Upper lobe of left lung (tissue), 6 donors: ENCODE measurements at regions not wholly inside any gene's neighbourhood (a gene's known extent, or its start where the extent isn't known, plus 50 kb on each side); places are given as distances from the start of the nearest gene placed in this dataset.
A peak's percentile ranks its signal among the peaks of the same experiment; 100 is the strongest.
"Not testable (repeated sequence)": the region's sequence is repeated elsewhere in the genome, so short reads cannot be mapped to it uniquely, and the experiment has no call there.

Experiments
- ATAC-seq, 2 donors: fragments of 200-7000 bp; cut with Tn5 transposase; one replicate each; pipeline ENCODE4 v1.9.1; 2022; ENCODE audit warnings: mild to moderate bottlenecking in 2 of 2, moderate library complexity in 2 of 2; ENCODE audit not compliant: low FRiP score in 2 of 2
- DNase-seq, 2 donors: peaks; one replicate each; pipeline ENCODE4 v3.0.0-alpha.2; 2019 to 2020
- H3K27ac ChIP-seq, 4 donors: fragments of 200-600 bp; sonication (generic); one replicate each; pipeline ENCODE4 v1.5.1; 2016 to 2019
- H3K27me3 ChIP-seq, 4 donors: fragments of 200-600 bp; sonication (generic); one replicate each; pipeline ENCODE4 v1.5.1; 2017 to 2019
- H3K36me3 ChIP-seq, 4 donors: fragments of 200-600 bp; sonication (generic); one replicate each; pipeline ENCODE4 v1.5.1; 2016 to 2019
- H3K4me1 ChIP-seq, 4 donors: fragments of 200-600 bp; sonication (generic); one replicate each; pipeline ENCODE4 v1.5.1; 2018 to 2019
- H3K4me3 ChIP-seq, 4 donors: fragments of 200-600 bp; sonication (generic); one replicate each; pipeline ENCODE4 v1.5.1; 2017 to 2019; ENCODE audit warnings: mild to moderate bottlenecking in 2 of 4, moderate library complexity in 1 of 4
- H3K9me3 ChIP-seq, 4 donors: fragments of 200-600 bp; sonication (generic); one replicate each; pipeline ENCODE4 v1.5.1; 2018 to 2019
- EP300 ChIP-seq, 4 donors: sonication (generic); formaldehyde crosslinking; IDR thresholded peaks; one replicate each; pipeline ENCODE4 v1.5.1; 2017; ENCODE audit warnings: antibody characterized with exemption in 4 of 4, control low read depth in 2 of 4
- POLR2A ChIP-seq, 4 donors: fragments of 450-650 bp; IDR thresholded peaks; one replicate each; pipeline ENCODE4 v1.5.1; 2016 to 2017; ENCODE audit warnings: antibody characterized with exemption in 4 of 4, mild to moderate bottlenecking in 2 of 4
- POLR2AphosphoS5 ChIP-seq, 2 donors: sonication (generic); formaldehyde crosslinking; IDR thresholded peaks; one replicate each; pipeline ENCODE4 v1.5.1; 2017; ENCODE audit warnings: antibody characterized with exemption in 2 of 2
- WGBS, 2 donors: methylation state at CpG; one replicate each; pipeline ENCODE4 v1.1.5; 2017 to 2018; 5-methylcytosine and 5-hydroxymethylcytosine counted together
- TF ChIP-seq, protein P1 (sequence below), 6 experiments: fragments of 450-650 bp in 4 of 6; fragments of 200-600 bp in 2 of 6; sonication (generic) in 2 of 6; IDR thresholded peaks; one replicate each; pipeline ENCODE4 v1.5.1; 2016 to 2019; ENCODE audit warnings: antibody characterized with exemption in 6 of 6
- donor health status: DM: no; HTN: no; CAD: no; lungs with moderate emphysema.
- donor health status: DM: no; HTN: yes; CAD: no; lungs with severe emphysema.

DNA sequence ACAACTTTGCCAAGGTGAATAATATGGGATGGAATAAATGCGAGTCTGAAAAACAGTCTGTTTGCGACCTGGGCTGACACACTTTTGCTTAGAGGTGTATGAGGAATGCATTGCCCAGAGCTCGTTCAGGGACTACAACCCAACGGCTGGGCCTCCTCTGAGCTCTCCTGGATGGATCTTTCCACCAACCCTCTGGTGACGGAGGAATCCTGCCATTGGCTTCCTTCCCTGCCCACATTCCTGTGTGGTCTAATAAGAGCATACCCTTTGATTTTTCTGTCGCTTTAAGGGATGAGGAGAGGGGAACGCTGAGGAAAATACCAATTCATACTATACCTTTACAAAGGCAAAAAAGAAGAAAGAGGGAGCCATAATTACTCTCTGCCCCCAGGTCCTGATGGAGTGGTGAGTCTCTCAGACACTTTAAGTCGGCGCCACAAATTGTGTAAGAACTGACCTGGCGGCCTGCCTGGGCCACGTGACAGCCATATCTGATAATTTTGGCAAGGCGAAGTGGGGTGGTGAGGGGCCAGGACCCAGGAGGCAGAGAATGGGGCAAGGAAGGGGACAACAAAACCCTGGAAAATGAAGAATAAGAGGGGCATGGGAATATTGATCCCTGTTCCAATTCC lies 265.2 kb upstream of the MSX2 start:
- no peak for ATAC-seq
- TF ChIP-seq, protein P1, sequence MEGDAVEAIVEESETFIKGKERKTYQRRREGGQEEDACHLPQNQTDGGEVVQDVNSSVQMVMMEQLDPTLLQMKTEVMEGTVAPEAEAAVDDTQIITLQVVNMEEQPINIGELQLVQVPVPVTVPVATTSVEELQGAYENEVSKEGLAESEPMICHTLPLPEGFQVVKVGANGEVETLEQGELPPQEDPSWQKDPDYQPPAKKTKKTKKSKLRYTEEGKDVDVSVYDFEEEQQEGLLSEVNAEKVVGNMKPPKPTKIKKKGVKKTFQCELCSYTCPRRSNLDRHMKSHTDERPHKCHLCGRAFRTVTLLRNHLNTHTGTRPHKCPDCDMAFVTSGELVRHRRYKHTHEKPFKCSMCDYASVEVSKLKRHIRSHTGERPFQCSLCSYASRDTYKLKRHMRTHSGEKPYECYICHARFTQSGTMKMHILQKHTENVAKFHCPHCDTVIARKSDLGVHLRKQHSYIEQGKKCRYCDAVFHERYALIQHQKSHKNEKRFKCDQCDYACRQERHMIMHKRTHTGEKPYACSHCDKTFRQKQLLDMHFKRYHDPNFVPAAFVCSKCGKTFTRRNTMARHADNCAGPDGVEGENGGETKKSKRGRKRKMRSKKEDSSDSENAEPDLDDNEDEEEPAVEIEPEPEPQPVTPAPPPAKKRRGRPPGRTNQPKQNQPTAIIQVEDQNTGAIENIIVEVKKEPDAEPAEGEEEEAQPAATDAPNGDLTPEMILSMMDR (IDR thresholded peaks at IDR 0.05), result no peak
- TF ChIP-seq POLR2A (IDR thresholded peaks at IDR 0.05), result no peak
- TF ChIP-seq POLR2AphosphoS5 (IDR thresholded peaks at IDR 0.05), result no peak
- no peak for TF ChIP-seq EP300 (IDR thresholded peaks at IDR 0.05)
- no peak overlapping the region for H3K27ac ChIP-seq
- no peaks in the 10 kb centered on the region for H3K9me3 ChIP-seq
- no peak overlapping the region for H3K4me3 ChIP-seq
- H3K27me3 ChIP-seq, result no peaks in the 10 kb centered on the region
- no peak for DNase-seq
- no peaks in the 10 kb centered on the region for H3K4me1 ChIP-seq
- WGBS, 2 donors, result 49 to 65% methylated on average over 12 of the region's 12 CpGs
- H3K36me3 ChIP-seq, result no peaks in the 10 kb centered on the region

DNA sequence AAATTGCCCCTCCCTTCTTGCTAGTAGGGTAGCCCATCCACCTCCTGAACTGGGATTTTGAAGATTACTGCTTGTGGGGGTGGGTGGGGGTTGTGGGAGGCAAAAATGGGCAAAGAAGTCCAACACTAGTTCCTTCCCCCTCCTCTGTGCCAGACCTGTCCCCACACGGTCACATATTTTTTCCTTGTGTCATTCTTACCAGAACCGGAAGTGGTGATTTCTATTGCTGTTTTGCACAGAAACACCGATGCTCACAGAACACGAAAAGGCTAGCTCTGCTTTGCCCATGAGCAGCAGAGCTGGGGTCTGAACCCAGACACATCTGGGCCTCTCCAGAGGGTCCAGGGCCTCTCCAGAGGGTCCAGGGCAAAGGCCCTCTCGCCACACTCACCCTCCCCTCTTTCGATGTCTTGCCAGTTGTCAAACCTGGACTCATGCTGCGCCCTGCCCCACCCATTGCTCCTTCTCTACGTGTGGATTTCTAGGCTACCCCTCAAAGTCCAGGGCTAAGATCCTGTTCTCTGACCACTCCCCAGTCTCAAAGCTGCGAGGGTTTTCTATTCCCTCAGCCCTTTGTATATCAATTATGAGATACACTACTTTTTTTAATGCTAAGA lies 264.4 kb upstream of the MSX2 start:
- H3K27me3 ChIP-seq, result no peaks in the 10 kb centered on the region
- 65 to 66% methylated on average over 9 of the region's 9 CpGs for WGBS, 2 donors
- no peaks in the 10 kb centered on the region for H3K9me3 ChIP-seq
- ATAC-seq (no peak), DNase-seq (no peak)
- no peak overlapping the region for H3K27ac ChIP-seq
- no peaks in the 10 kb centered on the region for H3K4me1 ChIP-seq
- H3K36me3 ChIP-seq, result no peaks in the 10 kb centered on the region
- H3K4me3 ChIP-seq, result no peak overlapping the region
- TF ChIP-seq POLR2AphosphoS5 (IDR thresholded peaks at IDR 0.05) (no peak), EP300 (IDR thresholded peaks at IDR 0.05) (no peak), POLR2A (IDR thresholded peaks at IDR 0.05) (no peak)
- TF ChIP-seq, protein P1 (IDR thresholded peaks at IDR 0.05), result no peak

- Histone ChIP-seq H3K27me3 (no peaks in the 10 kb centered on the region), H3K27ac (no peak overlapping the region), H3K4me3 (no peak overlapping the region), H3K9me3 (no peaks in the 10 kb centered on the region), H3K36me3 (no peaks in the 10 kb centered on the region), H3K4me1 (no peaks in the 10 kb centered on the region)
- DNase-seq (no peak), ATAC-seq (no peak)
- 37 to 58% methylated on average over 4 of the region's 4 CpGs for WGBS, 2 donors
- TF ChIP-seq POLR2AphosphoS5 (IDR thresholded peaks at IDR 0.05), result no peak
- TF ChIP-seq EP300 (IDR thresholded peaks at IDR 0.05), result no peak
- no peak for TF ChIP-seq POLR2A (IDR thresholded peaks at IDR 0.05)
- TF ChIP-seq, protein P1 (IDR thresholded peaks at IDR 0.05), result no peak
Measured at GRCh38 chr5:174462129-174462528, 262.3 kb upstream of the MSX2 start.

DNA sequence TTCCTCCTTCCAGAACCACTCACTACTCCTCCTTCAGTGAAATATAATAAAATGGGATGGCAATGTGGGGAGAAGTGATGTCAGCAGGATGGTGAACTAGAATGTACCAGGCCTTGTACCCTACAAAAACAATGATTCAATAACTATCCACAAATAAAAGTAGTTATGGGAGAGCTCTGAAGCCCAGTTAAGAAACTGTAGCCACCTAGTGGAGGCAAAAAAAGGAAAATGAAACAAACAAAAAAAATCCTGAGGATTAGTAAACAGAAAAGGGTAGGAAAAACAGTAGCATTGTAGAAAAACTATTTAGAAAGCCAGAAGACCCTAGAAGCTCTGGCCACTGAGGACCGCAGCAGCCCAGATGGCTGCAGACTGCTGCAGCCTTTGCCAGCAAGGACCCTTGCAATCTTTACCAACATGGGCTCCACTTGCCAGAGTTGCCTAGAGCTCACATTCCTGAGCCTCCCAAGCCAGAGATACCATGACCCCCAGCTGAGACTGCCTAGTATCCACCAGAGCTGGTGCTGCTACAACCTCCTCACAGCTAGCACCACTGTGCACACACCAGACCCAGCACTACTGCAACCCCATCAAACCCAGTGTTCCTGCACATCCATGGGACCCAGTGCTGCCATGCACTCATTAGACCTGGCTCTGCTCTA lies 259.7 kb upstream of the MSX2 start:
- TF ChIP-seq, protein P1 (IDR thresholded peaks at IDR 0.05), result peak in 1 of 6 experiments; percentile 5
- TF ChIP-seq EP300 (IDR thresholded peaks at IDR 0.05) (no peak), POLR2A (IDR thresholded peaks at IDR 0.05) (no peak)
- Histone ChIP-seq H3K27me3 (no peaks in the 10 kb centered on the region), H3K36me3 (no peaks in the 10 kb centered on the region), H3K27ac (no peak overlapping the region), H3K9me3 (no peaks in the 10 kb centered on the region), H3K4me1 (no peaks in the 10 kb centered on the region), H3K4me3 (no peak overlapping the region)
- ATAC-seq (peak in 1 of 2 donors; percentile 40), DNase-seq (no peak)
- WGBS, 2 donors, result 100% methylated on average over 1 of the region's 1 CpG

GRCh38 chr5:174471528-174471927 lies 252.9 kb upstream of the MSX2 start:
- H3K36me3 ChIP-seq, H3K27ac ChIP-seq, ATAC-seq, DNase-seq, H3K27me3 ChIP-seq, H3K4me3 ChIP-seq, H3K4me1 ChIP-seq: not testable (repeated sequence)
- peaks cover 2 to 12% (median 10%) of the 10 kb centered on the region in 4 donors for H3K9me3 ChIP-seq
- WGBS, 2 donors, result 80 to 90% methylated on average over 3 of the region's 3 CpGs
